Kidney (tissue), 13 donors: ENCODE measurements at regions not wholly inside any gene's neighbourhood (a gene's known extent, or its start where the extent isn't known, plus 50 kb on each side); places are given as distances from the start of the nearest gene placed in this dataset.
"Not testable (repeated sequence)": the region's sequence is repeated elsewhere in the genome, so short reads cannot be mapped to it uniquely, and the experiment has no call there.

ENCODE experiments used
- DNase-seq, 5 donors: peaks; one replicate each; pipeline ENCODE4 v3.0.0-alpha.2; 2013 to 2020
- FAIRE-seq: peaks from 2 replicates; lab custom pipeline; 2012; peaks lifted over from hg19 to GRCh38; lab: Jason Lieb, UNC
- H3K27ac ChIP-seq, 2 donors: one replicate each; pipeline ENCODE4 v1.7.0; 2013; ENCODE audit warnings: low read depth in 2 of 2, low read length in 2 of 2, inconsistent platforms in 1 of 2
- H3K27me3 ChIP-seq: one replicate; pipeline ENCODE4 v1.7.1; 2013; ENCODE audit warnings: low read length, inconsistent platforms; ENCODE audit not compliant: control insufficient read depth, insufficient read depth
- H3K36me3 ChIP-seq, 3 donors: one replicate each; pipeline versions ENCODE4 v1.7.0 to v1.7.1; 2013; ENCODE audit warnings: low read length in 3 of 3, control low read depth in 1 of 3, inconsistent platforms in 1 of 3; ENCODE audit not compliant: insufficient read depth in 3 of 3, control insufficient read depth in 2 of 3
- H3K4me1 ChIP-seq, 3 donors: one replicate each; pipeline versions ENCODE4 v1.7.0 to v1.7.1; 2013; ENCODE audit warnings: low read length in 3 of 3, inconsistent platforms in 1 of 3, low read depth in 1 of 3; ENCODE audit not compliant: control insufficient read depth in 2 of 3, insufficient read depth in 2 of 3
- H3K4me3 ChIP-seq, 3 donors: one replicate each; pipeline versions ENCODE4 v1.7.0 to v1.8.1; 2013; ENCODE audit warnings: low read length in 3 of 3, control low read depth in 1 of 3, inconsistent platforms in 1 of 3
- H3K9ac ChIP-seq, 3 donors: one replicate each; pipeline versions ENCODE4 v1.7.0 to v1.7.1; 2013; ENCODE audit warnings: low read length in 3 of 3, control low read depth in 1 of 3, inconsistent platforms in 1 of 3
- H3K9me3 ChIP-seq, 3 donors: one replicate each; pipeline versions ENCODE4 v1.7.0 to v1.7.1; 2013; ENCODE audit warnings: low read length in 3 of 3, control low read depth in 1 of 3, inconsistent platforms in 1 of 3; ENCODE audit not compliant: control insufficient read depth in 2 of 3, insufficient read depth in 1 of 3
- intact Hi-C: fragments of 100-400 bp; cut with DNase I; formaldehyde crosslinking; loops from one replicate; pipeline ENCODE4 v1.11.1; 2022
- TF ChIP-seq, protein P1 (sequence below): IDR thresholded peaks from 3 replicates; pipeline ENCODE4 v1.5.1; 2012; ENCODE audit warnings: mild to moderate bottlenecking, moderate library complexity, borderline replicate concordance; ENCODE audit not compliant: insufficient read depth; ENCODE audit errors: extremely low read depth
- donor health status: control.
- donor health status: control.
- donor health status: control.
- donor health status: control.
- donor health status: control.
- donor health status: DM: yes; HTN: yes; CAD: no.
- donor health status: Normal renal cell carcinoma (clear cell type).

DNA sequence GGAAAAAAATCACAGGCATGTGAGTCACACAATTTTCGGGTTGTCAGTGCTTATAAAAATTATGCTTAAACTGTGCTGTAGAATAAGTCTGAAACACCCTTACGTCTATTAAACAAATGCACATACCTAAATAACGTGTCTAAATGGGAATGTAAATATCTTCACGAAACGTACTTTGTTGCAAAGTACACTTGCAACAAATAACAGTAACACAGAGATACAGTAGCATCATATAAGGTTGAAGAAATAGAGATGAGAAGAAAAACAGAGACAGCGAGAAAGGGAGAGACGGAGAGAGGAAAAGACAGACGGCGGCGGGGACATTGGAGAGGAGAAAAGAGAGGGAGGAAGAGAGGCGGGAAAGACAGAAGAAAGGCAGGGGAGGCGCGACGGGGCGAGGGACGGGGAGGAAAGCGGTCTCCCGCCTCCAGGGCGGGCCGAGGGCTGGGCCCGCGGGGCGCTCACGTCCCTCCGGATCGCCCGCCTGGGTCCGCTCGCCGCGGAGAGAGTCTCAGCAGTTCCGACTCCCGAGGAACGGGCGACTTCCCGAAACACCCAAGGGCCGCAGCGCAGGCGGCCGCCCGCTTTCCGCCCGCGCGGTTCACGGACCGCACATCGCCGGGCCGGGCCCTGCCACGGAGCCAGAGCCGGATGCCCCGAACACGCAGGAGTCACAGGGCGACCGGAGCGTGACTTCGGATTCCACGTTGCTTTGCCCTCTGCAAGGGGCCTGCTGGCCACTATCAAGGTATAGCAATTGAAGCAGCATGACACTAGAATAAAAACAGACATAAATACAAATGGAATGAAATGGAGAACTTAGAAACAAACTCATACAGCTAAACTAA lies 153.4 kb downstream of the LMLN start:
- Histone ChIP-seq H3K9me3 (no peaks in the 10 kb centered on the region), H3K4me3 (no peak overlapping the region), H3K27me3 (peaks cover 22% of the 10 kb centered on the region), H3K27ac (no peak overlapping the region), H3K36me3 (no peaks in the 10 kb centered on the region), H3K4me1 (no peaks in the 10 kb centered on the region), H3K9ac (no peak overlapping the region)
- intact Hi-C loops, result no loop called here
- DNase-seq (peak in 4 of 5 donors; percentile 32 to 77 (median 36)), FAIRE-seq (no peak)
- TF ChIP-seq, protein P1, sequence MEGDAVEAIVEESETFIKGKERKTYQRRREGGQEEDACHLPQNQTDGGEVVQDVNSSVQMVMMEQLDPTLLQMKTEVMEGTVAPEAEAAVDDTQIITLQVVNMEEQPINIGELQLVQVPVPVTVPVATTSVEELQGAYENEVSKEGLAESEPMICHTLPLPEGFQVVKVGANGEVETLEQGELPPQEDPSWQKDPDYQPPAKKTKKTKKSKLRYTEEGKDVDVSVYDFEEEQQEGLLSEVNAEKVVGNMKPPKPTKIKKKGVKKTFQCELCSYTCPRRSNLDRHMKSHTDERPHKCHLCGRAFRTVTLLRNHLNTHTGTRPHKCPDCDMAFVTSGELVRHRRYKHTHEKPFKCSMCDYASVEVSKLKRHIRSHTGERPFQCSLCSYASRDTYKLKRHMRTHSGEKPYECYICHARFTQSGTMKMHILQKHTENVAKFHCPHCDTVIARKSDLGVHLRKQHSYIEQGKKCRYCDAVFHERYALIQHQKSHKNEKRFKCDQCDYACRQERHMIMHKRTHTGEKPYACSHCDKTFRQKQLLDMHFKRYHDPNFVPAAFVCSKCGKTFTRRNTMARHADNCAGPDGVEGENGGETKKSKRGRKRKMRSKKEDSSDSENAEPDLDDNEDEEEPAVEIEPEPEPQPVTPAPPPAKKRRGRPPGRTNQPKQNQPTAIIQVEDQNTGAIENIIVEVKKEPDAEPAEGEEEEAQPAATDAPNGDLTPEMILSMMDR, result no peak

DNA sequence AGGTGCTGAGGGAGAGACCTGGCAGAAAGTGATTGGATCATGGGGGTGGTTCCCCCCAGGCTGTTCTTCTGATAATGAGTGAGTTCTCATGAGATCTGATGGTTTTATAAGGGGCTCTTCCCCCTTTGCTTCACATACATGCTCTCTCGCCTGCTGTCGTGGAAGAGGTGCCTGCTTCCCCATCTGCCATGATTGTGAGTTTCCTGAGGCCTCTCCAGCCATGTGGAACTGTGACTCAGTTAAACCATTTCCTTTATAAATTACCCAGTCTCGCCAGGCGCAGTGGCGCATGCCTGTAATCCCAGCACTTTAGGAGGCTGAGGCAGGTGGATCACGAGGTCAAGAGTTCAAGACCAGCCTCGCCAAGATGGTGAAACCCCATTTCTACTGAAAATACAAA lies 154.5 kb downstream of the LMLN start:
- H3K9ac ChIP-seq, intact Hi-C loops, DNase-seq, H3K4me3 ChIP-seq, H3K4me1 ChIP-seq, H3K9me3 ChIP-seq, H3K36me3 ChIP-seq, FAIRE-seq, H3K27ac ChIP-seq: not testable (repeated sequence)
- H3K27me3 ChIP-seq, result peaks cover 19% of the 10 kb centered on the region

DNA sequence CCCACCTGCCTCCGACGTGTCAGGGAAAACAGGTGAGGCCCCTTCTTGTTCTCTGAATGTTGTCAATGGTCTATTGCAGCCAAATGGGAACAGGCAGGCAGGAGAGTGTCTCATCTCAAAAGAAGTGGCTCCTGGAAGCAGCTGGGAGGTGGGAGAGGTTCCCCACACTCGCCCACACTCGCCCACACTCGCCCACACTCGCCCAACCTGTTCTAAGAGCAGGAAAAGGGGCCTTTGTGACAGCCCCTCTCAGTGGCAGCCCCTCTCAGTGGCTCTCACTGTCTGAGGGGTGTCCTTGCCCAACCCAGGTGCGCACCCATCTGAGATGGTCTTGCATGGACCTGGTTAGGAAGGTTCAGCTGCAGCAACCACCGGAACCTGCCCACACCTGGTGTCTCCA lies 162.2 kb downstream of the LMLN start:
- H3K27ac ChIP-seq, H3K9ac ChIP-seq, DNase-seq, intact Hi-C loops, H3K9me3 ChIP-seq, FAIRE-seq, H3K27me3 ChIP-seq, H3K36me3 ChIP-seq, H3K4me1 ChIP-seq, H3K4me3 ChIP-seq: not testable (repeated sequence)

DNA sequence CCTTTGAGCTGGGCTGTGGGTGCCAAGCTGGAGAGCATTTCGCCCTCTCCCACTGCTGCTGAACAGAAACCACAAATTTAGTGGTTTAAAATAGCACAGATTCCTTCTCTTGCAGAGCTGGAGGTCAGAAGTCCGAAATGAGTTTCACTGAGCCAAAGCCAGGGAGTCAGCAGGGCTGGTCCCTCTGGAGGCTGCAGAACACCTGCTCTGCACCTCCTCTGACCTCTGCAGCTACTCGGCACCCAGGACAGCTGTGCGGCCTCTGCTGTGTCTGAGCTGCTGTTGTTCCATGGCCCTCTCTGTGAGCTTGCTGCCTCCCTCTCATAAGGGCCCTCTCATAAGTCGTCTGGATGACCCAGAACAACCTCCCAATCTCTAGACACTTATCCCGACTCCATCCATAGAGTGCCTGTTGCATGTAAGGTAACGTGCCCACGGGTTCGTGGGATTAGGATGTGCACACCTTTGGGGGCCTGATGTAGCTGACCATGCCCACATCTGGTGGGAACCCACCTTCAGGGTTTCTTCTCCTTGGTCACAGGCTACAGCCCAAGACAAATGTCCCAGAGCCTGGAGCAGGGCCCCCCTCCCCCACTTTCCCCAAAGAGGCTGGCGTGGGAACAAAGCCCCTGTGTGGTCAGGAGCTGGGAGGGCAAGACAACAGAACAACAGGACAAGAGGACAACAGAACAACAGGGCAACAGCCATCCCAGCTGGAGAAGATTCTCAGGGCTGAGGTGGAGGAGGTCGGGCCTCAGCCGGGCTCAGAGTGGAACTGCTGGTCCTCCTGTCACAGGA lies 177.2 kb downstream of the LMLN start:
- DNase-seq, H3K4me1 ChIP-seq, H3K27ac ChIP-seq, H3K4me3 ChIP-seq, intact Hi-C loops, H3K9ac ChIP-seq, H3K9me3 ChIP-seq, FAIRE-seq, H3K36me3 ChIP-seq, H3K27me3 ChIP-seq: not testable (repeated sequence)

DNA sequence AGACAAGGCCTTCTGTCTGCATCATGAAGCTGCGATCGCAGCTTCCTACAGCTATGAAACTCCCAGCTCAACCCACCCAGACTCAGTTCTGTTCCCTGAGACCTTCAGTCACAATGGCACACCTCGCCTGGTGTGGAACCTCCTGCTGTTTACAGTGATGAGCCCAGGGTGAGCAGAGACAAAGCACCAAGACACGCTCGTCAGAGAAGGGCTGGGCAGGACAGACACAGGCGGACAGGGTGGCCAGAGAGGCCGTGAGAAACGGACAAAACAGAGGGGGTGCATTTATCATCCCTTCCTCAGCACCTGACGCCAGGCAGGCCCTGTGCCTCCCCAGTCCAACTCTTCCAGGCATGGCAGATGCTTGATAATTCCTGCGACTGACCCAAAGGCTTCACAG lies 178.2 kb downstream of the LMLN start:
- FAIRE-seq, result not testable (repeated sequence)

DNA sequence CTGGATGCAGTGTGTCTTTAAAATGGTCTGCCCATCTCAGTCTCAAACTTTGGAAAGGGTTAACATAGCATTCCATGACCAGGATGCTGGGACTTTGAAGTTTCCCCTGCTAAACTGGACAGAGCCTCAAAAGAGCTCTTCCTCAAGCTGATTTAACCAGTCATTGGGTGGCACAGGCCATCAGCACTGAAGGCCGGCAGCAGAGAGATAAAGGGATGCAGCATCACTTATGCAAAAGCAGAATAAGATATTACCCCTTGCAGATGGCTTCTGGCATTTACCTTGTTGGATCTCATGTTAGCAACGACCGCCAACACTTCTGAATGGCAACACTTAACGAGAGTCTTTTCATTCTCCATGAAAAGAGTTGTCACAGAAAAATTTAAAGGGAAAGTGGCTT lies 179.0 kb downstream of the LMLN start:
- H3K9me3 ChIP-seq, H3K36me3 ChIP-seq, H3K27me3 ChIP-seq, FAIRE-seq, H3K9ac ChIP-seq, DNase-seq, H3K4me3 ChIP-seq, intact Hi-C loops, H3K27ac ChIP-seq, H3K4me1 ChIP-seq: not testable (repeated sequence)

More for the DNA sequence above, 178.2 kb downstream of the LMLN start:
- H3K27me3 ChIP-seq, H3K9me3 ChIP-seq, H3K4me3 ChIP-seq, H3K4me1 ChIP-seq, H3K27ac ChIP-seq, DNase-seq, H3K9ac ChIP-seq, intact Hi-C loops, H3K36me3 ChIP-seq: not testable (repeated sequence)

DNA sequence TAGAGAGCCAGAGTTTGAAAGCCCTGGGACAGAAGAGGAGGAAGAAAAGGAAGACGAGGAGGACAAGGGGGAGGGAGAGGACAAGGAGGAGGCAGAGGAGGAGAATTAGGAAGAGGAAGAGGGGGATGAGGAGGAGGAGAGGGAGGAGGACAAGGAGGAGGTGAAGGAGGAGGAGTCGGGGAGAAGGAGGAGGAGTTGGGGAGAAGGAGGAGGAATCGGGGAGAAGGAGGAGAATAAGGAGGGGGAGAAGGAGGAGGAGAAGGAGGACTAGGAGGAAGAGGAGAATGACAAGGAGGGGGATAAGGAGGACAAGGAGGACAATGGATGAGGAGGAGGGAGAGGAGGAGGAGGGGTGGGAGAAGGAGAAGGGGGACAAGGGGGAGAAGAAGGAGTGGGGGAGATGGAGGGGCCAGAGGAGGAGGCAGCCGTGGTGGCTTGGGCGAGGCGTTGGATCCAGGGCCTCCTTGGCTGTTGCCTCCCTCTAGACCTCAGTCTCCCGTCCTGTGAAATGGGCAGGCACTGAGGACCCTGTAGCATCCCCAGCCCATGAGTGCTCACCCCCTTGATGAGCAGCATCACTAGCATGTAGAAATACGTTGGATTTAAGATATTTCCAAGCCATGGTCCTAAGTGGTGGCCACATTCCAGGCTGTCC lies 179.6 kb downstream of the LMLN start:
- H3K9ac ChIP-seq, H3K36me3 ChIP-seq, H3K4me3 ChIP-seq, H3K4me1 ChIP-seq, H3K27me3 ChIP-seq, FAIRE-seq, H3K9me3 ChIP-seq, DNase-seq, H3K27ac ChIP-seq, intact Hi-C loops: not testable (repeated sequence)
